Hepatocyte (in vitro differentiated cells): ENCODE measurements at regions not wholly inside any gene's neighbourhood (a gene's known extent, or its start where the extent isn't known, plus 50 kb on each side); places are given as distances from the start of the nearest gene placed in this dataset.

Experiments used
- DNase-seq: peaks from one replicate; pipeline ENCODE4 v3.0.0-alpha.2; 2016; ENCODE audit warnings: low spot score
- H2AFZ ChIP-seq: fragments of 200-600 bp; sonication (generic); 2 replicates; pipeline ENCODE4 v1.6.0; 2016; ENCODE audit warnings: antibody characterized with exemption, mild to moderate bottlenecking
- H3K27ac ChIP-seq: fragments of 200-600 bp; sonication (generic); 2 replicates; pipeline ENCODE4 v1.5.1; 2016; ENCODE audit warnings: mild to moderate bottlenecking
- H3K27me3 ChIP-seq: fragments of 200-600 bp; sonication (generic); 2 replicates; pipeline ENCODE4 v1.6.1; 2016
- H3K36me3 ChIP-seq: fragments of 200-600 bp; sonication (generic); replicated peaks from 2 replicates; pipeline ENCODE4 v1.5.1; 2016; ENCODE audit warnings: low read depth; ENCODE audit not compliant: insufficient read depth
- H3K4me1 ChIP-seq: fragments of 200-600 bp; sonication (generic); 2 replicates; pipeline ENCODE4 v1.5.1; 2016; ENCODE audit warnings: mild to moderate bottlenecking, moderate library complexity; ENCODE audit not compliant: insufficient read depth
- H3K4me2 ChIP-seq: fragments of 200-600 bp; sonication (generic); 2 replicates; pipeline ENCODE4 v1.6.0; 2016
- H3K4me3 ChIP-seq: fragments of 200-600 bp; sonication (generic); 2 replicates; pipeline ENCODE4 v1.5.1; 2016; ENCODE audit warnings: mild to moderate bottlenecking
- H3K79me2 ChIP-seq: fragments of 200-600 bp; sonication (generic); 2 replicates; pipeline ENCODE4 v1.6.0; 2017; ENCODE audit warnings: mild to moderate bottlenecking
- H3K9me2 ChIP-seq: fragments of 200-600 bp; sonication (generic); replicated peaks from 2 replicates; pipeline ENCODE4 v1.6.0; 2017; ENCODE audit warnings: mild to moderate bottlenecking; ENCODE audit not compliant: insufficient read depth
- H3K9me3 ChIP-seq: fragments of 200-600 bp; sonication (generic); 2 replicates; pipeline ENCODE4 v1.5.1; 2016; ENCODE audit warnings: low read depth, mild to moderate bottlenecking
- H4K20me1 ChIP-seq: fragments of 200-600 bp; sonication (generic); 2 replicates; pipeline ENCODE4 v1.6.0; 2016; ENCODE audit warnings: mild to moderate bottlenecking; ENCODE audit not compliant: insufficient read depth, poor library complexity, severe bottlenecking
- CTCF ChIP-seq: fragments of 200-600 bp; sonication (generic); IDR thresholded peaks from 2 replicates; pipeline ENCODE4 v1.5.1; 2016; ENCODE audit warnings: antibody characterized with exemption, mild to moderate bottlenecking; ENCODE audit not compliant: poor library complexity
- EZH2 ChIP-seq: fragments of 200-600 bp; sonication (generic); IDR thresholded peaks from 2 replicates; pipeline ENCODE4 v1.6.1; 2016; ENCODE audit warnings: antibody characterized with exemption, mild to moderate bottlenecking, borderline replicate concordance
- EZH2phosphoT487 ChIP-seq: fragments of 200-600 bp; sonication (generic); IDR thresholded peaks from one replicate; pipeline ENCODE4 v1.6.1; 2018; ENCODE audit warnings: antibody characterized with exemption, mild to moderate bottlenecking, low read depth, moderate library complexity; ENCODE audit not compliant: unreplicated experiment, severe bottlenecking
- WGBS: methylation state at CpG from one replicate; pipeline ENCODE4 v1.1.6; 2016; ENCODE audit warnings: low lambda C conversion rate; ENCODE audit errors: missing lambda C conversion rate; 5-methylcytosine and 5-hydroxymethylcytosine counted together

GRCh38 chr19:7415857-7416371 lies 67.2 kb downstream of the ARHGEF18 start:
- H3K9me3 ChIP-seq = no peaks in the 10 kb centered on the region
- no peak overlapping the region for H3K4me3 ChIP-seq
- H4K20me1 ChIP-seq = peaks cover 23% of the 10 kb centered on the region
- H3K9me2 ChIP-seq = no peaks in the 10 kb centered on the region
- H3K4me2 ChIP-seq = peak overlapping the region; percentile 48
- DNase-seq = no peak
- no peaks in the 10 kb centered on the region for H3K36me3 ChIP-seq
- H2AFZ ChIP-seq = no peak overlapping the region
- 58% methylated on average over 11 of the region's 11 CpGs for WGBS
- H3K79me2 ChIP-seq = peaks cover 89% of the 10 kb centered on the region
- peak overlapping the region; percentile 93 for H3K27ac ChIP-seq
- no peak for TF ChIP-seq EZH2
- TF ChIP-seq CTCF = no peak
- TF ChIP-seq EZH2phosphoT487 = no peak
- H3K4me1 ChIP-seq = peaks cover 25% of the 10 kb centered on the region
- H3K27me3 ChIP-seq = no peaks in the 10 kb centered on the region

GRCh38 chr19:7417671-7418324 lies 69.1 kb downstream of the ARHGEF18 start:
- no peak overlapping the region for H2AFZ ChIP-seq
- H3K4me3 ChIP-seq = no peak overlapping the region
- peaks cover 84% of the 10 kb centered on the region for H3K79me2 ChIP-seq
- no peaks in the 10 kb centered on the region for H3K27me3 ChIP-seq
- H3K9me3 ChIP-seq = no peaks in the 10 kb centered on the region
- H3K4me1 ChIP-seq = peaks cover 25% of the 10 kb centered on the region
- DNase-seq = peak; percentile 34
- H3K27ac ChIP-seq = peak overlapping the region; percentile 45
- H3K36me3 ChIP-seq = no peaks in the 10 kb centered on the region
- no peaks in the 10 kb centered on the region for H3K9me2 ChIP-seq
- no peak for TF ChIP-seq EZH2phosphoT487
- no peak for TF ChIP-seq EZH2
- no peak for TF ChIP-seq CTCF
- H4K20me1 ChIP-seq = peaks cover 20% of the 10 kb centered on the region
- 75% methylated on average over 9 of the region's 9 CpGs for WGBS
- peak overlapping the region; percentile 42 for H3K4me2 ChIP-seq

- H3K27me3 ChIP-seq = no peaks in the 10 kb centered on the region
- no peaks in the 10 kb centered on the region for H3K9me2 ChIP-seq
- peak overlapping the region; percentile 45 for H3K27ac ChIP-seq
- H3K4me3 ChIP-seq = no peak overlapping the region
- no peak overlapping the region for H3K4me2 ChIP-seq
- TF ChIP-seq CTCF = no peak
- TF ChIP-seq EZH2 = no peak
- TF ChIP-seq EZH2phosphoT487 = no peak
- DNase-seq = no peak
- WGBS = 90% methylated on average over 9 of the region's 9 CpGs
- no peaks in the 10 kb centered on the region for H3K9me3 ChIP-seq
- peaks cover 25% of the 10 kb centered on the region for H3K4me1 ChIP-seq
- H2AFZ ChIP-seq = no peak overlapping the region
- H3K79me2 ChIP-seq = peaks cover 86% of the 10 kb centered on the region
- H3K36me3 ChIP-seq = no peaks in the 10 kb centered on the region
- peaks cover 20% of the 10 kb centered on the region for H4K20me1 ChIP-seq
Measured at GRCh38 chr19:7418596-7418995, 69.9 kb downstream of the ARHGEF18 start.
